Common myeloid progenitor, CD34-positive (primary cell): ENCODE measurements at regions not wholly inside any gene's neighbourhood (a gene's known extent, or its start where the extent isn't known, plus 50 kb on each side); places are given as distances from the start of the nearest gene placed in this dataset.
"Not testable (repeated sequence)": the region's sequence is repeated elsewhere in the genome, so short reads cannot be mapped to it uniquely, and the experiment has no call there.

Experiments used
- CTCF ChIA-PET: fragments of 350-600 bp; sonication (Branson Sonifier 250); formaldehyde crosslinking; loops from one replicate; lab custom pipeline; 2021; ENCODE audit warnings: antibody characterized with exemption; lab: Charles Lee
- POLR2A ChIA-PET: fragments of 350-600 bp; sonication (Branson Sonifier 250); formaldehyde crosslinking; loops from one replicate; lab custom pipeline; 2021; ENCODE audit warnings: antibody characterized with exemption; lab: Charles Lee
- DNase-seq, 3 donors: peaks; one replicate each; pipeline versions ENCODE4 v3.0.0 to v3.0.0-alpha.2; 2013
- H3K27ac ChIP-seq, 2 experiments: 1 replicate in 1 of 2; 2 replicates in 1 of 2; pipeline ENCODE4 v1.7.0; 2013; ENCODE audit warnings: inconsistent platforms in 2 of 2, low read length in 2 of 2, mild to moderate bottlenecking in 2 of 2, low read depth in 1 of 2, moderate library complexity in 1 of 2; ENCODE audit not compliant: severe bottlenecking in 2 of 2, insufficient read depth in 1 of 2, poor library complexity in 1 of 2
- H3K27me3 ChIP-seq, 5 experiments: replicated peaks in 2 of 5; 1 replicate in 3 of 5; 2 replicates in 2 of 5; pipeline versions ENCODE4 v1.6.1 to v1.7.0; 2013; ENCODE audit warnings: low read length in 4 of 5, mild to moderate bottlenecking in 2 of 5, moderate library complexity in 2 of 5, inconsistent platforms in 1 of 5; ENCODE audit not compliant: insufficient read depth in 5 of 5, control insufficient read depth in 4 of 5
- H3K36me3 ChIP-seq, 4 experiments: 1 replicate in 2 of 4; 2 replicates in 2 of 4; pipeline versions ENCODE4 v1.6.1 to v1.7.0; 2013; ENCODE audit warnings: low read length in 3 of 4, control low read depth in 1 of 4, mild to moderate bottlenecking in 1 of 4; ENCODE audit not compliant: control insufficient read depth in 4 of 4, insufficient read depth in 4 of 4
- H3K4me1 ChIP-seq, 4 experiments: 1 replicate in 3 of 4; 2 replicates in 1 of 4; pipeline versions ENCODE4 v1.6.1 to v1.7.1; 2013; ENCODE audit warnings: low read length in 3 of 4, mild to moderate bottlenecking in 3 of 4, control low read depth in 1 of 4, inconsistent platforms in 1 of 4, moderate library complexity in 1 of 4; ENCODE audit not compliant: control insufficient read depth in 4 of 4, insufficient read depth in 4 of 4; ENCODE audit errors: control extremely low read depth in 1 of 4
- H3K4me3 ChIP-seq, 7 experiments: 1 replicate in 4 of 7; 2 replicates in 3 of 7; pipeline versions ENCODE4 v1.5.1 to v1.7.0; 2013; ENCODE audit warnings: mild to moderate bottlenecking in 7 of 7, low read length in 6 of 7, moderate library complexity in 6 of 7, inconsistent platforms in 2 of 7, low read depth in 2 of 7, control low read depth in 1 of 7; ENCODE audit not compliant: insufficient read depth in 4 of 7, control insufficient read depth in 1 of 7; ENCODE audit errors: extremely low read depth in 1 of 7
- H3K9me3 ChIP-seq, 5 experiments: 1 replicate in 4 of 5; 2 replicates in 1 of 5; pipeline versions ENCODE4 v1.6.1 to v1.7.1; 2013; ENCODE audit warnings: low read length in 4 of 5, mild to moderate bottlenecking in 2 of 5, inconsistent platforms in 1 of 5, low read depth in 1 of 5, moderate library complexity in 1 of 5; ENCODE audit not compliant: control insufficient read depth in 4 of 5, insufficient read depth in 2 of 5; ENCODE audit errors: control extremely low read depth in 1 of 5
- WGBS: methylation state at CpG from one replicate; pipeline ENCODE4 v1.1.5; 2013; ENCODE audit not compliant: insufficient coverage; 5-methylcytosine and 5-hydroxymethylcytosine counted together

- H3K4me3 ChIP-seq, result no peak overlapping the region
- POLR2A ChIA-PET, result no interaction called here
- no peaks in the 10 kb centered on the region for H3K4me1 ChIP-seq
- H3K27ac ChIP-seq, result no peak overlapping the region
- H3K36me3 ChIP-seq, result no peaks in the 10 kb centered on the region
- DNase-seq, result no peak
- H3K9me3 ChIP-seq, result no peaks in the 10 kb centered on the region
- H3K27me3 ChIP-seq, result no peaks in the 10 kb centered on the region
- WGBS, result no CpG with 5 or more reads among the region's 3 CpGs
- CTCF ChIA-PET, result no interaction called here
Measured at GRCh38 chr5:125446986-125447385, 700.5 kb upstream of the ZNF608 start.

- ChIA-PET POLR2A (no interaction called here), CTCF (no interaction called here)
- no peaks in the 10 kb centered on the region for H3K9me3 ChIP-seq
- DNase-seq, result no peak
- no peaks in the 10 kb centered on the region for H3K27me3 ChIP-seq
- WGBS, result 88% methylated on average over 2 of the region's 2 CpGs
- H3K4me1 ChIP-seq, result no peaks in the 10 kb centered on the region
- H3K27ac ChIP-seq, result no peak overlapping the region
- no peaks in the 10 kb centered on the region for H3K36me3 ChIP-seq
- H3K4me3 ChIP-seq, result no peak overlapping the region
Measured at GRCh38 chr5:125450771-125451170, 704.3 kb upstream of the ZNF608 start.

- Histone ChIP-seq H3K4me3 (no peak overlapping the region), H3K36me3 (no peaks in the 10 kb centered on the region), H3K9me3 (no peaks in the 10 kb centered on the region), H3K4me1 (no peaks in the 10 kb centered on the region), H3K27me3 (no peaks in the 10 kb centered on the region), H3K27ac (no peak overlapping the region)
- no peak for DNase-seq
- POLR2A ChIA-PET, result no interaction called here
- CTCF ChIA-PET, result no interaction called here
Measured at GRCh38 chr5:125451622-125452021, 705.2 kb upstream of the ZNF608 start.

GRCh38 chr5:125452991-125453390 is 706.6 kb upstream of the ZNF608 start:
- H3K4me3 ChIP-seq, result no peak overlapping the region
- no peaks in the 10 kb centered on the region for H3K36me3 ChIP-seq
- POLR2A ChIA-PET, result no interaction called here
- no peaks in the 10 kb centered on the region for H3K9me3 ChIP-seq
- H3K27me3 ChIP-seq, result no peaks in the 10 kb centered on the region
- 88% methylated on average over 3 of the region's 3 CpGs for WGBS
- CTCF ChIA-PET, result no interaction called here
- no peak for DNase-seq
- H3K27ac ChIP-seq, result no peak overlapping the region
- no peaks in the 10 kb centered on the region for H3K4me1 ChIP-seq

- no peak for DNase-seq
- no CpG with 5 or more reads among the region's 1 CpG for WGBS
- ChIA-PET CTCF (no interaction called here), POLR2A (no interaction called here)
- no peaks in the 10 kb centered on the region for H3K4me1 ChIP-seq
- no peaks in the 10 kb centered on the region for H3K9me3 ChIP-seq
- no peaks in the 10 kb centered on the region for H3K36me3 ChIP-seq
- no peaks in the 10 kb centered on the region for H3K27me3 ChIP-seq
- H3K27ac ChIP-seq, result no peak overlapping the region
- H3K4me3 ChIP-seq, result no peak overlapping the region
Measured at GRCh38 chr5:125455041-125455440, 708.6 kb upstream of the ZNF608 start.

GRCh38 chr5:125456005-125456404 is 709.6 kb upstream of the ZNF608 start:
- H3K4me3 ChIP-seq, DNase-seq, H3K4me1 ChIP-seq, POLR2A ChIA-PET, H3K27ac ChIP-seq, H3K27me3 ChIP-seq, H3K36me3 ChIP-seq, H3K9me3 ChIP-seq, CTCF ChIA-PET: not testable (repeated sequence)
- no CpG with 5 or more reads among the region's 4 CpGs for WGBS

GRCh38 chr5:125457617-125458016 is 711.2 kb upstream of the ZNF608 start:
- ChIA-PET POLR2A (no interaction called here), CTCF (no interaction called here)
- Histone ChIP-seq H3K4me1 (no peaks in the 10 kb centered on the region), H3K27ac (no peak overlapping the region), H3K36me3 (no peaks in the 10 kb centered on the region), H3K4me3 (no peak overlapping the region), H3K27me3 (no peaks in the 10 kb centered on the region), H3K9me3 (no peaks in the 10 kb centered on the region)
- no peak for DNase-seq
- 94% methylated on average over 3 of the region's 4 CpGs for WGBS
